H1 (cell line): ENCODE measurements at regions not wholly inside any gene's neighbourhood (a gene's known extent, or its start where the extent isn't known, plus 50 kb on each side); places are given as distances from the start of the nearest gene placed in this dataset.

Experiments
- ASH2L ChIP-seq: fragments of 200-600, 300-600 bp; sonication (generic); IDR thresholded peaks from one replicate; pipeline ENCODE4 v1.7.1; 2017; ENCODE audit warnings: low read length
- BACH1 ChIP-seq: IDR thresholded peaks from 2 replicates; pipeline ENCODE4 v1.6.1; 2012; ENCODE audit warnings: low read length, improper control_type of control experiment
- CTCF ChIP-seq, 3 experiments: IDR thresholded peaks; 1 replicate in 2 of 3; 2 replicates in 1 of 3; pipeline versions ENCODE4 v1.5.1 to v1.6.1; 2011; ENCODE audit warnings: low read length in 3 of 3, mild to moderate bottlenecking in 3 of 3, inconsistent platforms in 2 of 3, low read depth in 1 of 3, moderate library complexity in 1 of 3; ENCODE audit not compliant: insufficient read depth in 1 of 3; ENCODE audit errors: control extremely low read depth in 1 of 3
- EZH2 ChIP-seq: fragments of 200-600 bp; sonication (generic); IDR thresholded peaks from 2 replicates; pipeline ENCODE4 v1.7.1; 2012; ENCODE audit warnings: low read depth, mild to moderate bottlenecking, moderate library complexity, low read length, inconsistent platforms; ENCODE audit not compliant: severe bottlenecking

- TF ChIP-seq EZH2 (no peak), ASH2L (no peak), CTCF (IDR thresholded peaks at IDR 0.05; ENCODE audit: control extremely low read depth in 1 of 3, insufficient read depth in 1 of 3, low read depth in 1 of 3, low read length in 3 of 3) (no peak), BACH1 (no peak)
These were observed 1016.6 kb upstream of the PCDH20 start for GRCh38 chr13:62432295-62432694.
